ENCODE measurements at regions not wholly inside any gene's neighbourhood (a gene's known extent, or its start where the extent isn't known, plus 50 kb on each side); places are given as distances from the start of the nearest gene placed in this dataset.

- no peak overlapping the region for H3K4me3 ChIP-seq (ENCODE audit: low read length)
- H3K9me2 ChIP-seq (replicated peaks; ENCODE audit: control insufficient read depth, low read length), result no peaks in the 10 kb centered on the region
- no peaks in the 10 kb centered on the region for H3K36me3 ChIP-seq (ENCODE audit: control insufficient read depth, low read length)
- no peaks in the 10 kb centered on the region for H3K4me1 ChIP-seq (ENCODE audit: control insufficient read depth, low read length)
- H3K79me2 ChIP-seq (ENCODE audit: control insufficient read depth, low read length), result no peaks in the 10 kb centered on the region
- no peaks in the 10 kb centered on the region for H3K9me3 ChIP-seq (ENCODE audit: control insufficient read depth, insufficient read depth, low read length)
- H3K27me3 ChIP-seq (ENCODE audit: control insufficient read depth, low read length), result no peaks in the 10 kb centered on the region
- no peak overlapping the region for H3K4me2 ChIP-seq (ENCODE audit: low read length)
- no peaks in the 10 kb centered on the region for H3F3A ChIP-seq (ENCODE audit: control insufficient read depth, insufficient read depth)
- no peaks in the 10 kb centered on the region for H4K20me1 ChIP-seq (ENCODE audit: control insufficient read depth, insufficient read depth, low read depth, low read length)
- TF ChIP-seq, protein P1, sequence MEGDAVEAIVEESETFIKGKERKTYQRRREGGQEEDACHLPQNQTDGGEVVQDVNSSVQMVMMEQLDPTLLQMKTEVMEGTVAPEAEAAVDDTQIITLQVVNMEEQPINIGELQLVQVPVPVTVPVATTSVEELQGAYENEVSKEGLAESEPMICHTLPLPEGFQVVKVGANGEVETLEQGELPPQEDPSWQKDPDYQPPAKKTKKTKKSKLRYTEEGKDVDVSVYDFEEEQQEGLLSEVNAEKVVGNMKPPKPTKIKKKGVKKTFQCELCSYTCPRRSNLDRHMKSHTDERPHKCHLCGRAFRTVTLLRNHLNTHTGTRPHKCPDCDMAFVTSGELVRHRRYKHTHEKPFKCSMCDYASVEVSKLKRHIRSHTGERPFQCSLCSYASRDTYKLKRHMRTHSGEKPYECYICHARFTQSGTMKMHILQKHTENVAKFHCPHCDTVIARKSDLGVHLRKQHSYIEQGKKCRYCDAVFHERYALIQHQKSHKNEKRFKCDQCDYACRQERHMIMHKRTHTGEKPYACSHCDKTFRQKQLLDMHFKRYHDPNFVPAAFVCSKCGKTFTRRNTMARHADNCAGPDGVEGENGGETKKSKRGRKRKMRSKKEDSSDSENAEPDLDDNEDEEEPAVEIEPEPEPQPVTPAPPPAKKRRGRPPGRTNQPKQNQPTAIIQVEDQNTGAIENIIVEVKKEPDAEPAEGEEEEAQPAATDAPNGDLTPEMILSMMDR (IDR thresholded peaks at IDR 0.05; ENCODE audit: low read depth, low read length, poor library complexity, severe bottlenecking), result no peak
- TF ChIP-seq EZH2phosphoT487 (IDR thresholded peaks at IDR 0.05; ENCODE audit: borderline replicate concordance, low read length), result no peak
- H3K27ac ChIP-seq (ENCODE audit: low read depth, low read length), result no peak overlapping the region
Observed at GRCh38 chr5:99640646-99641045, 711.8 kb upstream of the CHD1 start.

- TF ChIP-seq, protein P1 (IDR thresholded peaks at IDR 0.05; ENCODE audit: low read depth, low read length, poor library complexity, severe bottlenecking), result no peak
- no peak for TF ChIP-seq EZH2phosphoT487 (IDR thresholded peaks at IDR 0.05; ENCODE audit: borderline replicate concordance, low read length)
Observed at GRCh38 chr5:99639905-99640304, 711.1 kb upstream of the CHD1 start.

GRCh38 chr5:99636663-99637062 lies 707.9 kb upstream of the CHD1 start:
- no peaks in the 10 kb centered on the region for H3K79me2 ChIP-seq (ENCODE audit: control insufficient read depth, low read length)
- no peaks in the 10 kb centered on the region for H3K27me3 ChIP-seq (ENCODE audit: control insufficient read depth, low read length)
- TF ChIP-seq EZH2phosphoT487 (IDR thresholded peaks at IDR 0.05; ENCODE audit: borderline replicate concordance, low read length), result no peak
- TF ChIP-seq, protein P1 (IDR thresholded peaks at IDR 0.05; ENCODE audit: low read depth, low read length, poor library complexity, severe bottlenecking), result no peak
- no peak overlapping the region for H3K27ac ChIP-seq (ENCODE audit: low read depth, low read length)
- H3K9me3 ChIP-seq (ENCODE audit: control insufficient read depth, insufficient read depth, low read length), result no peaks in the 10 kb centered on the region
- H4K20me1 ChIP-seq (ENCODE audit: control insufficient read depth, insufficient read depth, low read depth, low read length), result no peaks in the 10 kb centered on the region
- no peaks in the 10 kb centered on the region for H3K9me2 ChIP-seq (replicated peaks; ENCODE audit: control insufficient read depth, low read length)
- no peaks in the 10 kb centered on the region for H3K4me1 ChIP-seq (ENCODE audit: control insufficient read depth, low read length)
- no peak overlapping the region for H3K4me2 ChIP-seq (ENCODE audit: low read length)
- H3K36me3 ChIP-seq (ENCODE audit: control insufficient read depth, low read length), result no peaks in the 10 kb centered on the region
- H3K4me3 ChIP-seq (ENCODE audit: low read length), result no peak overlapping the region
- no peaks in the 10 kb centered on the region for H3F3A ChIP-seq (ENCODE audit: control insufficient read depth, insufficient read depth)

More at GRCh38 chr5:99639905-99640304, 711.1 kb upstream of the CHD1 start:
- H3K27me3 ChIP-seq (ENCODE audit: control insufficient read depth, low read length), result no peaks in the 10 kb centered on the region
- H3K79me2 ChIP-seq (ENCODE audit: control insufficient read depth, low read length), result no peaks in the 10 kb centered on the region
- no peak overlapping the region for H3K4me2 ChIP-seq (ENCODE audit: low read length)
- no peaks in the 10 kb centered on the region for H3K9me3 ChIP-seq (ENCODE audit: control insufficient read depth, insufficient read depth, low read length)
- no peak overlapping the region for H3K27ac ChIP-seq (ENCODE audit: low read depth, low read length)
- H4K20me1 ChIP-seq (ENCODE audit: control insufficient read depth, insufficient read depth, low read depth, low read length), result no peaks in the 10 kb centered on the region
- H3F3A ChIP-seq (ENCODE audit: control insufficient read depth, insufficient read depth), result no peaks in the 10 kb centered on the region
- no peaks in the 10 kb centered on the region for H3K4me1 ChIP-seq (ENCODE audit: control insufficient read depth, low read length)
- H3K9me2 ChIP-seq (replicated peaks; ENCODE audit: control insufficient read depth, low read length), result no peaks in the 10 kb centered on the region
- no peak overlapping the region for H3K4me3 ChIP-seq (ENCODE audit: low read length)
- no peaks in the 10 kb centered on the region for H3K36me3 ChIP-seq (ENCODE audit: control insufficient read depth, low read length)
